GM18861 (cell line): ENCODE measurements at regions not wholly inside any gene's neighbourhood (a gene's known extent, or its start where the extent isn't known, plus 50 kb on each side); places are given as distances from the start of the nearest gene placed in this dataset.

Source experiments
- ATAC-seq: cut with Tn5 transposase; IDR thresholded peaks from one replicate; pipeline ENCODE4 v1.9.1; 2021; ENCODE audit not compliant: unreplicated experiment

DNA sequence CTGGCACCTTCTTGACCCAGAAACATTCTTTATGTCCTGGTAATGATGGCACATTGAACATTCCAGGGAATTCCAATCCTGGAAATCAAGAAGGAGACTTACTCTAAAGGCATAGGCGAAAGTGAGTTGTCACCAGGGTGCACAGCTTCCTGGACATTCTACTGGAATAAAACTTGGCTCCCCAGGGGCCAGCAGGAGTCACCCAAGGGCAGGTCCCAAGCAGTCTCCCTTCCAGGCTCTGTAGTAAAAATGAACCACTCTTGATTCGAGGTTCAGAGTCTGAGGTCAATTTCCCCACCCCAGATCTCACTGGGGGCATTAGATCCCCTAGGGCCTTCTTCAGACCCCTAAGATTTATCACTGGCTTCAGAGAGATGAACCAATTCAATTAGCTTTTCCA, 338.7 kb upstream of the GATB start:
- ATAC-seq, result no peak

- no peak for ATAC-seq
Measured at GRCh38 chr4:152099061-152099425, 338.2 kb upstream of the GATB start.

- no peak for ATAC-seq
Measured at GRCh38 chr4:152098365-152099060, 337.7 kb upstream of the GATB start.

- no peak for ATAC-seq
Measured at GRCh38 chr4:152097371-152097770, 336.6 kb upstream of the GATB start.

- ATAC-seq, result no peak
Measured at GRCh38 chr4:152095701-152096070, 334.9 kb upstream of the GATB start.

- no peak for ATAC-seq
Measured at GRCh38 chr4:152094970-152095700, 334.3 kb upstream of the GATB start.

GRCh38 chr4:152091405-152091804, 330.6 kb upstream of the GATB start:
- no peak for ATAC-seq

DNA sequence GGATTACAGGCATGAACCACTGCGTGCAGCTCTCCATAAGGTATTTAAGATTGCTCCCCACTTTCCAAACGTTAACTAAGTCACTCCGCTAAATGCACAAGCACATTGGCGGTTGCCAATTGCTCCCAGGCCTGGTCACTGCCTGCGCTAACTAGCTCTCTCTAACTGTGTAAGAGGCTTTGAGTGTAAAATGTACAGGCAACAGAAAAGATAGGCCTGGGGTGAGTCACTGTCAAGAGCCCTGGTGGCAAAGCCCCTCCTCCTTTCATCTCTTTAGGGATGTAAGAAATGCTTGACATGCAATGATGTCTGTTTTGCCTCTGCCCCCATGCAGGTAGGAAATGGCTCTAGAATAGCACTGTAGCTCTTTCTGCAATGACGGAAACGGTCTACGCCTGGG, 329.7 kb upstream of the GATB start:
- no peak for ATAC-seq

DNA sequence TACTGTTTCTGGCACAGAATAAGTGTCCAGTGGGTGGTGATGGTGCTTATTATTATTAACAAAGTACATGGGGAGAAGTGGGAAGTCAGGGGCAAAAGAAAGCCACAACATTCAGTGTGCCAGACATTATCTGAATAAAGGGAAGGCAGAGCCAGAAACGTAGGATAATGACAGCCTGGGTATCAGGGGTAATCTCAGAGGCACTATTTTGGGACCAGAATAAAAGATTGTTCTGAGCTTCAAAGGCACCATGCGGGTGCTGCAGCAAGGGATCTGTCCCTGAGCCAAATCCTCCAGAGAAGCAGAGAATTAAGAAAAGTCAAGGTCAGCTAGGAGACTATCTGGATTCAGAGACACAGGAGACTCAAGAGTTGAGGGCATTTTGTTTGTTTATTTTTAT, 328.8 kb upstream of the GATB start:
- no peak for ATAC-seq

DNA sequence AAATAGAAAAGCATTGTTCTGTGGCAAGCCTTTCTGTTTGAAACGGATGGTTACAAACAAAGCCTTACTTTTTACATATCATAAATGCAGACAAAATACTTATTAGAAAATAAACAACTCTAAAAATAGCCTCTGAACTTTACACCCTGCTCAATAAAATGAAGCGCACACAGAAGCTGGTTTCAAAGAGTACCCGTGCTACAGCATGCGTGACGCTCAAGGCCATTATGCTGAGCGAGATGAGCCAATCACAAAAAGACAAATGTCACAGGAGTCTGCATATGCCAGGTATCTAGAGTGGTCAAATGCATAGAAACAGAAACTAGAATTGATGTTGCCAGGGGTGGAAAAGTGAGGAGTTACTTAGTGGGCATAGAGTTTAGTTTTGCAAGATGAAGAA, 326.5 kb upstream of the GATB start:
- ATAC-seq, result no peak

DNA sequence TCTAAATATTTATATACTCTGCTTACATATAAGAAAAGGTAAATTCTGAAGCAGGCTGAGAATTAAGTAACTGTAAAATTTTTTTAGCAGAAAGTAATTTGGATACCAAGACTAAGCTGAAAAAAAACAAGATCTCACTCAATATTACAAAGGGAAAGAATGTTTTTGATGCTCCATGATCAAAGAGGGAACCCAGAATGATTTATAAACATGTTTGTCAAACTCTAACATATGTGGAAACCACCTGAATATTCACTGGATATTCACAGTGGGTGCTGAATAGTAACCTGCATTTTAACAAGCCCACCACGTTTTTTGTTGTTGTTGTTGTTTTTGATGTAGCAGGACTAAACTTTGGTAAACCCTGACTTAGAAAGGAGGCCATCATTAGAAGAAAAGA, 324.9 kb upstream of the GATB start:
- ATAC-seq, result no peak

GRCh38 chr4:152083338-152083737, 322.5 kb upstream of the GATB start:
- no peak for ATAC-seq

GRCh38 chr4:152081024-152081423, 320.2 kb upstream of the GATB start:
- ATAC-seq, result no peak

DNA sequence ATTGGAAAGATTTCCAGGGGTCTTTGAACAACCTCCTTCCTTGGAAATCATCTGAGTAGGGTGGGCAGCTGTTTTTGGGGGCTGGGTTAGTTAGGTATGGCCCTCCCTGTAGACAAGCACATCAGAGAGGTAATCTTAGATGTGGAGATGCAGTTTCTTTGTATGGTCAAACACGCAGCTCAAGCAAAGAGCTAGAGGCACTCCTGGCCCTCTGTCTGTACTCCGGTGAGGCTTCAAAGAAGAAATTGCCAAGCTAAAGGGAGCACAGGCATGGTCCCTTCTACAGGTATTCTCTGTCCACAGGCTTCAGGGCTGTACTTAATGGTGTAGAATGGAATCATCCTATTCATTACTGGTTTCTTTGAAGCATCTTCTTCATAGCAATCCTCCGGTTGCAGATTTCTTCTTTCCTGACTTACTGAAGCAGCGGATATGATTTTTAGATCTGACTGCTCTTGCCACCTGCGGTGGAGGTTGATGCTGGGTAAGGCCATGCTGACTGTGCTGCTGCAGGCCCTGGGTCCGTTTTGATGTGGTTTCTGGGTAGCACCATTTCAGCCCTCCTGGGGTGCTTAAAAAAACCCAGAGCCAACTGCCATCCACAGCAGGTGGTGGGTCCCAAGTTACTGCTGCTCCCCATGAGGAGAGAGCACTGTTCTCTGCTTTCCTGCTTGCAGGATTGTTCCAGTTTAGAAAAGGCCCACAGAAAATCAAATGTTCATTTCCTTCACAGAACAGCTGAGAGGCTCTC, 318.9 kb upstream of the GATB start:
- ATAC-seq, result no peak

GRCh38 chr4:152079079-152079478, 318.3 kb upstream of the GATB start:
- no peak for ATAC-seq

GRCh38 chr4:152077582-152077981, 316.8 kb upstream of the GATB start:
- no peak for ATAC-seq

GRCh38 chr4:152075253-152075928, 314.6 kb upstream of the GATB start:
- ATAC-seq, result no peak

DNA sequence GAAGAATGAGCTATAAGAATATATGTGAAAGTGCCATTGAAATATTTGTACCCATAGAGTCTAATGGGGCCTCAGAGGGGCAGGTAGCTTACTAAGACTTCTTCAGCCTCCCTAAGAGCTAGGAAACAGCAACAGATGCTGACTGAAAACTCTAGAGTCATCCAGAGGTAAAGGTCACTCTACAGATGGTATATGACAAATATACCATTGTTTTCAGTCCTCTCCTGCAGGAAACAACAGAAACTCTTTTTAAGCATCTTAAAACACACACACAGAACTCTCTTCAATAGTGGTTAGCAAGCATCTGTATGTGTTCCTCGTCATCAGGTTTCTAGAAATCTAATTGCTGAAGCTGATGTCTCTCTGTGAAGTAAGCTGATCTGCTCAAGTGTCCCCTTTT, 313.8 kb upstream of the GATB start:
- no peak for ATAC-seq

GRCh38 chr4:152074088-152074437, 313.3 kb upstream of the GATB start:
- no peak for ATAC-seq

- ATAC-seq, result no peak
Measured at GRCh38 chr4:152073351-152074087, 312.7 kb upstream of the GATB start.

- no peak for ATAC-seq
Measured at GRCh38 chr4:152072906-152073305, 312.1 kb upstream of the GATB start.
